Sigmoid colon (tissue), 6 donors: ENCODE measurements at regions not wholly inside any gene's neighbourhood (a gene's known extent, or its start where the extent isn't known, plus 50 kb on each side); places are given as distances from the start of the nearest gene placed in this dataset.

Experiments used
- DNase-seq: peaks from one replicate; pipeline ENCODE4 v3.0.0-alpha.2; 2019
- H3K27ac ChIP-seq, 4 donors: fragments of 200-600 bp; sonication (generic); one replicate each; pipeline ENCODE4 v1.5.1; 2016 to 2019; ENCODE audit warnings: mild to moderate bottlenecking in 1 of 4
- H3K27me3 ChIP-seq, 3 donors: fragments of 200-600 bp; sonication (generic); one replicate each; pipeline ENCODE4 v1.5.1; 2019; ENCODE audit warnings: mild to moderate bottlenecking in 1 of 3
- H3K36me3 ChIP-seq, 4 donors: fragments of 200-600 bp; sonication (generic); one replicate each; pipeline ENCODE4 v1.5.1; 2016 to 2019
- H3K4me1 ChIP-seq, 4 donors: fragments of 200-600 bp; sonication (generic); one replicate each; pipeline ENCODE4 v1.5.1; 2017 to 2019
- H3K4me3 ChIP-seq, 4 donors: fragments of 200-600 bp; sonication (generic); one replicate each; pipeline ENCODE4 v1.5.1; 2017 to 2019; ENCODE audit warnings: mild to moderate bottlenecking in 2 of 4, moderate library complexity in 1 of 4
- H3K9me3 ChIP-seq, 4 donors: fragments of 200-600 bp in 3 of 4; sonication (generic) in 3 of 4; one replicate each; pipeline versions ENCODE4 v1.5.1 to v1.6.1; 2013 to 2019
- CTCF ChIP-seq, 4 experiments: fragments of 450-650 bp in 3 of 4; fragments of 200-600 bp in 1 of 4; IDR thresholded peaks; one replicate each; pipeline ENCODE4 v1.5.1; 2016 to 2019; ENCODE audit warnings: antibody characterized with exemption in 4 of 4, mild to moderate bottlenecking in 3 of 4, moderate library complexity in 2 of 4
- EP300 ChIP-seq, 4 donors: sonication (generic); formaldehyde crosslinking; IDR thresholded peaks; one replicate each; pipeline ENCODE4 v1.6.1; 2017; ENCODE audit warnings: antibody characterized with exemption in 4 of 4
- POLR2A ChIP-seq, 2 donors: fragments of 450-650 bp; IDR thresholded peaks; one replicate each; pipeline ENCODE4 v1.6.1; 2016; ENCODE audit warnings: antibody characterized with exemption in 2 of 2, mild to moderate bottlenecking in 2 of 2, moderate library complexity in 2 of 2
- POLR2AphosphoS5 ChIP-seq, 4 donors: sonication (generic); formaldehyde crosslinking; IDR thresholded peaks; one replicate each; pipeline ENCODE4 v1.6.1; 2017; ENCODE audit warnings: antibody characterized with exemption in 4 of 4
- WGBS, 2 donors: extraction: QIAGEN DNeasy Blood & Tissue Kit; methylation state at CpG; one replicate each; pipeline ENCODE4 v1.1.7; 2013; 5-methylcytosine and 5-hydroxymethylcytosine counted together
- intact Hi-C: fragments of 100-400 bp; cut with DNase I; formaldehyde crosslinking; loops from one replicate; pipeline ENCODE4 v1.15.1; 2023
- donor health status: healthy with polysubstance abuse.
- donor health status: healthy.

DNA sequence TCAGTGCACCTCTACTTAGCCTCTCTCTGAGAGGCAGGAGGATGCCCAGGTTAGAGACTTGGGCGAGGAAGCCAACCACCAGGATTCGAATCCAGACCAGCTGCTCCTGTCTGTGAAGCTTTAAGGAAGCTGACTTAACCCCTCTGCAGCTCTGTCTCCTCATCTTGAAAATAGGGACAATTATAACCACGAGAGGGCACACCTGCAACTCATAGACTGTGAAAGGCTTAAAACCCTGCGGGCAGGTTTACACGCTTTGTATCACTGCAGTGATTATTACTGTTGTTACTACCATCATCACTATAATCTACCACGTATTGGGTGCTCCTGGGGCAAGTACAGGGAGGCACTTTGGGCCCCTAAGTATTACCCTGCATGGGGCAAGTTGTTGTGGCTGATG is 379.8 kb downstream of the VRK1 start:
- intact Hi-C loops = no loop called here
- no peaks in the 10 kb centered on the region for H3K36me3 ChIP-seq
- H3K4me1 ChIP-seq = no peaks in the 10 kb centered on the region
- H3K4me3 ChIP-seq = no peak overlapping the region
- no peak for TF ChIP-seq EP300 (IDR thresholded peaks at IDR 0.05)
- TF ChIP-seq POLR2AphosphoS5 (IDR thresholded peaks at IDR 0.05) = no peak
- TF ChIP-seq POLR2A (IDR thresholded peaks at IDR 0.05) = no peak
- TF ChIP-seq CTCF (IDR thresholded peaks at IDR 0.05) = no peak
- no peak overlapping the region for H3K27ac ChIP-seq
- WGBS, 2 donors = 27 to 59% methylated on average over 6 of the region's 6 CpGs
- peaks cover 0 to 3% (median 0%) of the 10 kb centered on the region in 3 donors for H3K27me3 ChIP-seq
- H3K9me3 ChIP-seq = peaks cover 0 to 2% (median under 1%) of the 10 kb centered on the region in 4 donors
- DNase-seq = no peak

- Histone ChIP-seq H3K36me3 (no peaks in the 10 kb centered on the region), H3K27me3 (peaks cover 0 to 3% (median 0%) of the 10 kb centered on the region in 3 donors), H3K27ac (no peak overlapping the region), H3K4me1 (no peaks in the 10 kb centered on the region), H3K9me3 (peaks cover 0 to 2% (median 0%) of the 10 kb centered on the region in 4 donors), H3K4me3 (no peak overlapping the region)
- TF ChIP-seq POLR2AphosphoS5 (IDR thresholded peaks at IDR 0.05) (no peak), CTCF (IDR thresholded peaks at IDR 0.05) (no peak), POLR2A (IDR thresholded peaks at IDR 0.05) (no peak), EP300 (IDR thresholded peaks at IDR 0.05) (no peak)
- DNase-seq = no peak
- intact Hi-C loops = no loop called here
- WGBS, 2 donors = 44 to 63% methylated on average over 5 of the region's 5 CpGs
These were observed 380.5 kb downstream of the VRK1 start for GRCh38 chr14:97177635-97178034.

DNA sequence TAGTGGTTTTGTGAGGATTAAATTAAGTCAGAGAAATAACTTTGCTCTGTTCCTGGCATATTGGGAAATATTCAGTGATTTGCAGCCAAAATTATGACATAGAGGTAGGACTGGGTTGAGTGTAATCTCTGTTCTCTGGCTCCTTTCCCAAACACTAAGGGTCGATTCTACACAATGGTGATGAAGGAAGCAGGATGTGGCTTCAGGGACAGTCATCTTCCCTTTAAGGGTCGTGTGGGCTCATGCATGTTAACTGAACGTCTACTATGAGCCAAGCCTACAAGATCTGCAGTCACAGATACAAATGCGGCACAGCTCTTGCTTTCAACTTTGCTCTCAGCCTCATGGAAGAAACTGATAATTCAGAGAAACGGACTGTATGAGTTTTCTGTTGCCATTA is 381.6 kb downstream of the VRK1 start:
- no peaks in the 10 kb centered on the region for H3K4me1 ChIP-seq
- H3K4me3 ChIP-seq = no peak overlapping the region
- TF ChIP-seq EP300 (IDR thresholded peaks at IDR 0.05) (no peak), POLR2A (IDR thresholded peaks at IDR 0.05) (no peak), POLR2AphosphoS5 (IDR thresholded peaks at IDR 0.05) (no peak), CTCF (IDR thresholded peaks at IDR 0.05) (no peak)
- no peaks in the 10 kb centered on the region for H3K36me3 ChIP-seq
- intact Hi-C loops = no loop called here
- no peak overlapping the region for H3K27ac ChIP-seq
- 51 to 57% methylated on average over 5 of the region's 5 CpGs for WGBS, 2 donors
- peaks cover 0 to 3% (median 0%) of the 10 kb centered on the region in 3 donors for H3K27me3 ChIP-seq
- peaks cover 0 to 2% (median 0%) of the 10 kb centered on the region in 4 donors for H3K9me3 ChIP-seq
- no peak for DNase-seq

DNA sequence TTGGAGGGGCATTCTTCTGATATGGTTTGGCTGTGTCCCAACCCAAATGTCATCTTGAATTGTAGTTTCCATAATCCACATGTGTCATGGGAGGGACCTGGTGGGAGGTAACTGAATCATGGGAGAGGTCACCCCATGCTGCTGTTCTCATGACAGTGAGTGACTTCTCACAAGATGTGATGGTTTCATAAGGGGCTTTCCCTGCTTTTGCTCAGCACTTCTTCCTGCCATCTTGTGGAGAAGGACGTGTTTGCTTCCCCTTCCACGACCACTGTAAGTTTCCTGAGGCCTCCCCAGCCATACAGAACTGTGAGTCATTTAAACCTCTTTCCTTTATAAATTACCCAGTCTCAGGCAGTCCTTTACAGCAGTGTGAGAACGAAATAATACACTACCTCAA is 382.4 kb downstream of the VRK1 start:
- H3K9me3 ChIP-seq = peaks cover 0 to 2% (median 0%) of the 10 kb centered on the region in 4 donors

More for the DNA sequence above, 382.4 kb downstream of the VRK1 start:
- 44 to 48% methylated on average over 3 of the region's 3 CpGs for WGBS, 2 donors
- no peak for DNase-seq
- Histone ChIP-seq H3K4me3 (no peak overlapping the region), H3K27ac (no peak overlapping the region), H3K27me3 (peaks cover 0 to 5% (median 0%) of the 10 kb centered on the region in 3 donors), H3K4me1 (no peaks in the 10 kb centered on the region), H3K36me3 (no peaks in the 10 kb centered on the region)
- TF ChIP-seq POLR2A (IDR thresholded peaks at IDR 0.05) = no peak
- TF ChIP-seq EP300 (IDR thresholded peaks at IDR 0.05) = no peak
- TF ChIP-seq CTCF (IDR thresholded peaks at IDR 0.05) = no peak
- no peak for TF ChIP-seq POLR2AphosphoS5 (IDR thresholded peaks at IDR 0.05)
- intact Hi-C loops = no loop called here
